HUES64 (cell line): ENCODE measurements at regions not wholly inside any gene's neighbourhood (a gene's known extent, or its start where the extent isn't known, plus 50 kb on each side); places are given as distances from the start of the nearest gene placed in this dataset.

Experiments used
- H3K27ac ChIP-seq: 2 replicates; pipeline ENCODE4 v1.7.0; 2013; ENCODE audit warnings: low read depth, low read length, inconsistent platforms
- H3K27me3 ChIP-seq: 2 replicates; pipeline ENCODE4 v1.6.1; 2013; ENCODE audit warnings: mild to moderate bottlenecking, low read length; ENCODE audit not compliant: insufficient read depth
- H3K36me3 ChIP-seq: 2 replicates; pipeline ENCODE4 v1.6.1; 2013; ENCODE audit warnings: mild to moderate bottlenecking, low read length; ENCODE audit not compliant: insufficient read depth
- H3K4me1 ChIP-seq: 2 replicates; pipeline ENCODE4 v1.6.1; 2013; ENCODE audit warnings: mild to moderate bottlenecking, low read length, moderate library complexity; ENCODE audit not compliant: insufficient read depth
- H3K4me3 ChIP-seq: 2 replicates; pipeline ENCODE4 v1.5.1; 2013; ENCODE audit warnings: mild to moderate bottlenecking, low read length, moderate library complexity
- H3K9ac ChIP-seq: 2 replicates; pipeline ENCODE4 v1.6.1; 2013; ENCODE audit warnings: mild to moderate bottlenecking, low read depth, low read length
- H3K9me3 ChIP-seq: 2 replicates; pipeline ENCODE4 v1.6.1; 2013; ENCODE audit warnings: low read depth, low read length; ENCODE audit not compliant: insufficient read depth
- WGBS: fragments of 150-250, 120-280 bp; methylation state at CpG from one replicate; pipeline ENCODE4 v1.1.7; 2013; ENCODE audit warnings: missing lambda C conversion rate; 5-methylcytosine and 5-hydroxymethylcytosine counted together

DNA sequence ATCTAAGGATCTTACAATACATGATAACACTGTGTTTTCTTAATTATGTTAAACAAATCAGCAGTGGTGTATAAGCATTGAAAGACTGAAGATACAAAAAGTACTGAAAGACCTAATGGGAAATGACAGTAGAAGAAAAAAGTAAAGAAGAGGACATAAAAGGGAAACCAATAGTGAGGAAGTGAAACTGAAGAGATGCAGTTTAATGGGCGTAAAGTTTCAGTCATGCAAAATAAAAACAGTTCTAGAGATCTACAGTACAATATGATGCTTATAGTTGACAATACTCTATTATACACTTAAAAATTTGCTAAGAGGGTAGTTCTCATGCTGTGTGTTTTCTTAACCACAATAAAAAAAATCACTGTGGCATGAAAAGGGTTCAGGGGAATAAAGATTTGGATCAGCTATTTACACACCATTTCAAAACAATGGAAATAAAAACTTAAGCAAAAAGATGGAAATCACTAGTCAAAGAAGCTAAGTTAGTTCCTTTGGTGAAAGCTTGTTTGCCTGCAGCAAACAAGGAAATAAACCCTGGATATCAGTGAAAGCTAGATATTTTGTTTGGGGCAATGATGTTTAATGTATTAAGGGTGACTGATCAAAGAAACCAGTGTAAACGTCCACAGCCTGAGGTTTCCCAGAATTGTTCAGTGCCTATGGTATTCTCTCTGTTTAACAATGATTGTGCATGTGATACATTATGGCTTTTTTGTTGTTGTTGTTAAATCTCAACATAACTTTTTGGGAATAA, 1160.8 kb upstream of the ADGRL2 start:
- WGBS, result 83% methylated on average over 2 of the region's 2 CpGs
- Histone ChIP-seq H3K9me3 (0 out of 2 replicates have a peak, but pooled peaks cover 6% of the 10 kb centered on the region), H3K36me3 (no peaks in the 10 kb centered on the region), H3K27ac (no peak overlapping the region), H3K27me3 (no peaks in the 10 kb centered on the region), H3K4me1 (no peaks in the 10 kb centered on the region), H3K4me3 (no peak overlapping the region), H3K9ac (no peak overlapping the region)

GRCh38 chr1:80633947-80634706, 1166.6 kb upstream of the ADGRL2 start:
- Histone ChIP-seq H3K4me1 (no peaks in the 10 kb centered on the region), H3K9ac (no peak overlapping the region), H3K9me3 (0 out of 2 replicates have a peak, but pooled peaks cover 6% of the 10 kb centered on the region), H3K27me3 (no peaks in the 10 kb centered on the region), H3K4me3 (no peak overlapping the region), H3K27ac (no peak overlapping the region), H3K36me3 (no peaks in the 10 kb centered on the region)
- WGBS, result 88% methylated on average over 10 of the region's 10 CpGs

GRCh38 chr1:80632284-80632683, 1168.5 kb upstream of the ADGRL2 start:
- no peak overlapping the region for H3K27ac ChIP-seq
- 92% methylated on average over 10 of the region's 10 CpGs for WGBS
- H3K9me3 ChIP-seq, result 0 out of 2 replicates have a peak, but pooled peaks cover 4% of the 10 kb centered on the region
- no peak overlapping the region for H3K4me3 ChIP-seq
- no peak overlapping the region for H3K9ac ChIP-seq
- H3K4me1 ChIP-seq, result no peaks in the 10 kb centered on the region
- H3K27me3 ChIP-seq, result no peaks in the 10 kb centered on the region
- H3K36me3 ChIP-seq, result no peaks in the 10 kb centered on the region

- 91% methylated on average over 2 of the region's 3 CpGs for WGBS
Observed at GRCh38 chr1:80629304-80629837, 1171.4 kb upstream of the ADGRL2 start.

GRCh38 chr1:80624682-80625081, 1176.1 kb upstream of the ADGRL2 start:
- H3K4me3 ChIP-seq, result no peak overlapping the region
- no peak overlapping the region for H3K9ac ChIP-seq
- no peaks in the 10 kb centered on the region; the same call in 1 of the 2 replicates for H3K9me3 ChIP-seq
- no peaks in the 10 kb centered on the region for H3K27me3 ChIP-seq
- H3K4me1 ChIP-seq, result no peaks in the 10 kb centered on the region
- H3K36me3 ChIP-seq, result no peaks in the 10 kb centered on the region
- 77% methylated on average over 3 of the region's 4 CpGs for WGBS
- no peak overlapping the region for H3K27ac ChIP-seq

More at GRCh38 chr1:80629304-80629837, 1171.4 kb upstream of the ADGRL2 start:
- H3K4me1 ChIP-seq, result no peaks in the 10 kb centered on the region
- no peak overlapping the region for H3K27ac ChIP-seq
- no peak overlapping the region for H3K9ac ChIP-seq
- no peaks in the 10 kb centered on the region for H3K36me3 ChIP-seq
- no peaks in the 10 kb centered on the region for H3K27me3 ChIP-seq
- H3K9me3 ChIP-seq, result no peaks in the 10 kb centered on the region
- no peak overlapping the region for H3K4me3 ChIP-seq

GRCh38 chr1:80607064-80607463, 1193.7 kb upstream of the ADGRL2 start:
- Histone ChIP-seq H3K27me3 (no peaks in the 10 kb centered on the region), H3K27ac (no peak overlapping the region), H3K4me3 (no peak overlapping the region), H3K4me1 (peaks cover 14% of the 10 kb centered on the region), H3K36me3 (no peaks in the 10 kb centered on the region), H3K9me3 (no peaks in the 10 kb centered on the region), H3K9ac (no peak overlapping the region)

- Histone ChIP-seq H3K4me3 (no peak overlapping the region), H3K9ac (no peak overlapping the region), H3K27me3 (no peaks in the 10 kb centered on the region), H3K27ac (no peak overlapping the region), H3K36me3 (no peaks in the 10 kb centered on the region), H3K9me3 (no peaks in the 10 kb centered on the region; the same call in none of the 2 replicates), H3K4me1 (no peaks in the 10 kb centered on the region)
- WGBS, result 91% methylated on average over 3 of the region's 3 CpGs
Observed at GRCh38 chr1:80594013-80594412, 1206.7 kb upstream of the ADGRL2 start.

- WGBS, result 91% methylated on average over 4 of the region's 4 CpGs
Observed at GRCh38 chr1:80593197-80593596, 1207.5 kb upstream of the ADGRL2 start.

GRCh38 chr1:80582980-80583379, 1217.8 kb upstream of the ADGRL2 start:
- Histone ChIP-seq H3K9ac (no peak overlapping the region), H3K9me3 (peaks cover 8% of the 10 kb centered on the region; the same call in 1 of the 2 replicates), H3K4me1 (no peaks in the 10 kb centered on the region), H3K27ac (no peak overlapping the region), H3K27me3 (no peaks in the 10 kb centered on the region), H3K4me3 (no peak overlapping the region), H3K36me3 (no peaks in the 10 kb centered on the region)
- WGBS, result 88% methylated on average over 4 of the region's 4 CpGs

More at GRCh38 chr1:80593197-80593596, 1207.5 kb upstream of the ADGRL2 start:
- Histone ChIP-seq H3K27me3 (no peaks in the 10 kb centered on the region), H3K9me3 (no peaks in the 10 kb centered on the region; the same call in none of the 2 replicates), H3K36me3 (no peaks in the 10 kb centered on the region), H3K4me3 (no peak overlapping the region), H3K27ac (no peak overlapping the region), H3K4me1 (no peaks in the 10 kb centered on the region), H3K9ac (no peak overlapping the region)

DNA sequence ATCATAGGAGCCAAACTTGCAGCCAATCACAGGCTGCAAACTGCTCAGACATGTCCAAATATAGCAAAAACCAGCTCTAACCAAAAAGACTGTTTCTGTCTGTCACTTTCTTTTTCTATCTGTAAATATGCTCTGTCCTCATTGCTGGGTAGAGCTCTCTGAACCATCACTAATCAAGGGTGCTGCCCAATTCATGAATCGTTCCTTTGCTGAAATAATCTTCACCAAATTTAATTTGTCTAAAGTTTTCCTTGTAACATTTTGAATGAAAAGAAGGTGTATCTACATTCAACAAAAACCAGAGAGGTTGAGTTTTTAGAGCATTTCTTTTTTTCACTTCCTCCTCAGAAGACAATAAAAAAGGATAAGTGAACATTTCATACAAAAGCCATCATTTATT, 1221.7 kb upstream of the ADGRL2 start:
- H3K27ac ChIP-seq, result no peak overlapping the region
- no peaks in the 10 kb centered on the region for H3K27me3 ChIP-seq
- WGBS, result 86% methylated on average over 1 of the region's 1 CpG
- H3K4me1 ChIP-seq, result no peaks in the 10 kb centered on the region
- no peak overlapping the region for H3K9ac ChIP-seq
- peaks cover 8% of the 10 kb centered on the region; the same call in 1 of the 2 replicates for H3K9me3 ChIP-seq
- no peak overlapping the region for H3K4me3 ChIP-seq
- no peaks in the 10 kb centered on the region for H3K36me3 ChIP-seq

DNA sequence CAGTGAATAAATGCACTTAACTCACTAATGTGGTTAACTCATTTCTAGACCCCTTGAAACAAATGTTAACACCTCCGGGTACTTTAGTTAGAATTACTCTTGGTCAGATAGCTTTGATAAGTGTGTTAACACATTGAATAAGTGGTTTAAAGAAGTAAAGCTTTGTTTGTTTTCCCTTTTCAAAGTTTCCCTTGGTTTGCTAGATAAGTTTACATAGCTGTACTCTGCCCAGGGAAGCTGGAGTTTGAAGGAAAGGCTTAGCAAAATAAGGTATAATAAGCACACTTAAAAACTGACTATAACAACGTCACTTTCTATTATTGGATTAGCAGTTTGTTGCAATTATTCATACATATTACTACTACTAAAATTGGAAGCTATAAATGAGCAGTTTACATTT, 1233.9 kb upstream of the ADGRL2 start:
- H3K9me3 ChIP-seq, result no peaks in the 10 kb centered on the region
- H3K4me1 ChIP-seq, result no peaks in the 10 kb centered on the region
- no peak overlapping the region for H3K4me3 ChIP-seq
- no peaks in the 10 kb centered on the region for H3K27me3 ChIP-seq
- no CpG with 5 or more reads among the region's 2 CpGs for WGBS
- no peak overlapping the region for H3K9ac ChIP-seq
- no peaks in the 10 kb centered on the region for H3K36me3 ChIP-seq
- no peak overlapping the region for H3K27ac ChIP-seq
